HG03342 (cell line): ENCODE measurements at regions not wholly inside any gene's neighbourhood (a gene's known extent, or its start where the extent isn't known, plus 50 kb on each side); places are given as distances from the start of the nearest gene placed in this dataset.
"Not testable (repeated sequence)": the region's sequence is repeated elsewhere in the genome, so short reads cannot be mapped to it uniquely, and the experiment has no call there.

Experiments
- ATAC-seq: cut with Tn5 transposase; IDR thresholded peaks from one replicate; pipeline ENCODE4 v1.9.1; 2021; ENCODE audit warnings: mild to moderate bottlenecking, moderate library complexity; ENCODE audit not compliant: unreplicated experiment

- ATAC-seq: no peak
Measured at GRCh38 chr1:60920561-60920960, 161.8 kb upstream of the NFIA start.

- ATAC-seq: no peak
Measured at GRCh38 chr1:60918867-60919266, 163.5 kb upstream of the NFIA start.

DNA sequence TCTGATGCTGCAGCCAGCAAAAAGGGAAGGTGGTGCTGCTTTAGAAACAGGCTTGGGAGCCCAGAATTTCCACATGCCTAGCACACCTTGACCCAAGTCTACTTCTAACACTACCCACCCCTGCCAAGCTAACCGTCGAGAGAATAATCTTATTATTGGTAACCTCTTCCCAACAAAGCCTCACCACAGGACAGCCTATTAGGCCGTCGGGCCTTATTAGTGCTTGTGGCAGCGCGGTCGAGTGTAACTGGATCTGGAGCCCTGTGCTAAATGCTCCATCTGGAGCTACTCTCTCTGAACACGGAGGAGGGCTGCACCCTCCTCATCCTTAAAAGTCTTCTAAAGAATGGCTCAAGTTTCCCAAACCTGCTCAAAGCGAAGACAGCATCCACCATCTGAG lies 165.5 kb upstream of the NFIA start:
- ATAC-seq: no peak

- ATAC-seq: no peak
Measured at GRCh38 chr1:60916199-60916598, 166.2 kb upstream of the NFIA start.

DNA sequence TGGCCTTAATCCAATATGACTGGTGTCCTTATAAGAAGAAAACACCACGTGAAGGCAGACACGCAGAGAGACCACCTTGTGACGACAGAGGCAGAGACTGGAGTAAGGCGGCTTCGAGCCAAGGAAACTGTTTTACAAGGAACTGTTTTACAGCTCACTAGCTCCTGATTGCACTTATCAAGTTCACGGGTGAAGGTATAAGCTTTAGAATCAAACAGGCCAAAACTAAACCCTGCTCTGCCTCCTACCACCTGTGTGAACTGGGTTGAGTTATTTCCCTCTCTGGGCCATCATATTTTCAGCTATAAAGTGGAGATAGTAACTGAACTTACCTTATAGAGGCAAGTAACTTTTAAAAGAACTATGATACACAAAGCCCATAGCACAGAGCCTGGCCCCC lies 166.9 kb upstream of the NFIA start:
- no peak for ATAC-seq

DNA sequence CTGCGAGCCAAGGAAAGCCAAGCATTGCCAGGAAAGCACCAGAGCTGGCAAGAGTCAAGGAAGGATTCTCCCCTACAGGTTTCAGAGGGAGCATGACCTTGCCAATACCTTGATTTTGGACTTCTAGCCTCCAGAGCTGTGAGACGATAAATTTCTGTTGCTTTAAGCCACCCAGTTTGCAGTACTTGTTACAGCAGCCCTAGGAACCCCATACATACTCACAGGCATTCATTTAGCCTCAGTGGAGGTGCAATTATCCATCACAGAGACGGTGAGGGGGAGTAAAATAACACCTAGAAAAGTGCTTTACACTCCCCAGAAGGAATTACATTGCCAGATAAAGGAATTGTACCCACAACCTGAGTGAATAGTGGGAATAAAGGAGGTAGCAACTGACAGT lies 167.4 kb upstream of the NFIA start:
- no peak for ATAC-seq

DNA sequence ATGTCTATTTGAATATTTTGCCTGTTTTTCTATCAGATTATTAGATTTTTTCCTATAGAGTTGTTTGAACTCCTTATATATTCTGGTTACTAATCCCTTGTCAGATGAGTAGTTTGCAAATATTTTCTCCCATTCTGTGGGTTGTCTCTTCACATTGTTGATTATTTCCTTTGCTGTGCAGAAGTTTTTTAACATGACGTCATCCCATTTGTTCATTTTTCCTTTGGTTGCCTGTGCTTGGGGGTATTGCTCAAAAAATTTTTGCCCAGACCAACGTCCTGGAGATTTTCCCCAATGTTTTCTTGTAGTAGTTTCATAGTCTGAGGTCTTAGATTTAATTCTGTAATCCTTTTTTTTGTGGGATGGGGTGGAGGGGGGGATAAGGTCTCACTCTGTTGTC lies 168.7 kb upstream of the NFIA start:
- not testable (repeated sequence) for ATAC-seq

- no peak for ATAC-seq
Measured at GRCh38 chr1:60913039-60913438, 169.3 kb upstream of the NFIA start.

- ATAC-seq: no peak
Measured at GRCh38 chr1:60911966-60912697, 170.2 kb upstream of the NFIA start.

GRCh38 chr1:60908159-60908558 lies 174.2 kb upstream of the NFIA start:
- no peak for ATAC-seq

DNA sequence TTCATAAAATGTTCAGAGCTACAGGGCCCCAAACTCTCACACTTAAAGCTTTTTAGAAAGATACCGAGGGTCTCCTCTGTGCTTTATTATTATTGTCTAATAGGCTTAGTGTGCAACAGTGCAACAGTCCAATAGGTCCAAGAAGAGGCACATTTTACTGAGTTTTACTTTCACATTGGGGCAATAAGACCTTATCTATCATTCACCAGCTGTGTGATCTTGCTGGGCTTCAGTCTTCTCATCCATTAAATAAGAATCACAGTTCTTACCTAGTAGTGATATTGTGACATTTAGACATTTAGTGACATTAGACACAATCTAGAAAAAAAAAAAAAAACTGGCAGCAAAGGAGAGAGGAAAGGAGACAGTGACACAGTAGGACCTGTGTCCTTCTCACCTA lies 175.8 kb upstream of the NFIA start:
- ATAC-seq: no peak

- no peak for ATAC-seq
Measured at GRCh38 chr1:60906039-60906438, 176.3 kb upstream of the NFIA start.

GRCh38 chr1:60904099-60904851 lies 178.1 kb upstream of the NFIA start:
- no peak for ATAC-seq

DNA sequence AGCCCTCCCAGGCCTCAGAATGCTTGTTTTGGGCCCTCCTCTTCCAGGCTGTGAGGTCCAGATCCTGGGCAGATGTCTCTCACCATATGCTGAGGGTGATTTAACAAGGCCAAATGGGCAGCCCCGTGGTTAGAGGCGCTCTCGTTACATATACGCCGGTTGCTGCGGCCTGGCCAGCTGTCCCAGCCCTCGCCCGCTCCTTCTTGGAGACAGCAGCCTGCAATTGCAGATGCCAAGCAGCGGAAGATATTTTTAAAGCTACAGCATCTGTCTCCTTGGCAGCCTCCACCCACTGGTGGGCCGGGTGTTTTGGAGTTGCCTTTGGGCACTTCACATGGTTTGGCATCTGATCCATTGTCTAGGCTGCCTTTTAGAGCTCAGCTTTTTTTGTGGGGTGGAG lies 178.8 kb upstream of the NFIA start:
- no peak for ATAC-seq

GRCh38 chr1:60899464-60899863 lies 182.9 kb upstream of the NFIA start:
- no peak for ATAC-seq

- peak; percentile 80 for ATAC-seq
Measured at GRCh38 chr1:60898987-60899386, 183.4 kb upstream of the NFIA start.

DNA sequence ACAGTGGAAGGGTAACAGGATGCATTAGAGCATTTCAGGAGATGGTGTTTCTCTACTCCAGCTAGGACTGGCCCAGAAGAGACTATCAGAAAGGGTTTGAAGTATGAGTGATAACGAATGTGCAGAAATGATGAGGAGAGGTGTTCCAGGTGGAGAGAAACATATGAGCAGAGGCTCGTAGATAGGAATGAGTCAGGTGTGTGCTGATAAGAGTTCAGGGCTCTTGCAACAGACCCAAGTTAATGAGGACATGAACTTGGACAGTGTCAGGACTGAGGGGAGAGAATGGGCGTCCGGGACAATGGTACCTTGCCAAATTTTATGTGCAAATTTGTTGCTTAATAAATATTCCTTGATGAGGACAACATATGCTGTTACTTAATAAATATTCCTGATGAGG lies 183.9 kb upstream of the NFIA start:
- no peak for ATAC-seq

DNA sequence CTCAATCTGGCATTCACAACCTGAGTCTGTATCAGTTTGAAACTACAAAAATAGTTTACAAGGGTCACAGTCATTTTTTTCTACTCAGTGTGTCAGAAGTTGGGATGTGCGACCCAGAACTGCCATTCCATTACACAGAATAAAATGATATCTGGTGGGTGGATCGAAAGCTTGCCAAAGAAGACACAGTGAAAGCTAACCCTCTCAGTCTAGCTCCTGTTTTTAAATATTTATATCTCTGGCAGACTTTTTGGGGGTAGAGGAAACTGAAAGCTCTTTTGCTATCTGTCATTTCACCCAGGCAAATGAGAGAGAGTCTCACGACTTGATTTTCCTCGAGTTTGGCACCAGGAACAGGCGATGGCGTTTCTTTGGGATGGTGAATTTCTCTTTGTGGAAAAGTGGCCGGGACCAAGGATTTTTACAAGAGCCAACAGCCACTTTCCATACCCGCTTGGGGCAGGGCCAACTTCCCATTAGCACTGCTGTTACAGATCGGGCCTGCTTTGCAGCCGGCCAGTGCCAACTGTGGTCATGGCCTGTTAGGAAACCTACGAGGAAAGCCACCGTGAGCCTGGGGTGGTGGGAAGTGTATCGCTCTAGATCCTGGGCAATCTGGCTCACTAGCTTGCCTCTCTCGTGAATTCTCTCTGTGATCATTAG lies 185.5 kb upstream of the NFIA start:
- no peak for ATAC-seq

DNA sequence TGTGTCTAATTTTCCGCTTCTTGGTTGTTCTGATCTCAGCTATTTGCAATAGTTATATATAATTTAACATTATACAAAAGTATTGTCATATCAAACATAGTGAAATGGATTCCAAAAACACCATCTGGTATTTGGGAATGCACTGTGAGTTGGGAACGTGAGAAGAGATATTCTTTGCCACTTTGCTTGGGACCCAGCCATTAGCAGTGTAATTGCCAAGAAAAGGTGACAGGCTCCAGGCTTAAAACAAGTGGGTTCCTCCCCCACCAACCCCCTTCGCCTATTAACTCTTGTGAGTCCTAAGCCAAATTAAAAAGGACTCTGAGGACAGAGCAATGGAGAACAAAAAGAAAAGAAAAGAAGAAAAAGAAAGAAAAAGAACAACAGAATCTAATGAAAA lies 186.7 kb upstream of the NFIA start:
- ATAC-seq: no peak

GRCh38 chr1:60895252-60895651 lies 187.1 kb upstream of the NFIA start:
- ATAC-seq: no peak

DNA sequence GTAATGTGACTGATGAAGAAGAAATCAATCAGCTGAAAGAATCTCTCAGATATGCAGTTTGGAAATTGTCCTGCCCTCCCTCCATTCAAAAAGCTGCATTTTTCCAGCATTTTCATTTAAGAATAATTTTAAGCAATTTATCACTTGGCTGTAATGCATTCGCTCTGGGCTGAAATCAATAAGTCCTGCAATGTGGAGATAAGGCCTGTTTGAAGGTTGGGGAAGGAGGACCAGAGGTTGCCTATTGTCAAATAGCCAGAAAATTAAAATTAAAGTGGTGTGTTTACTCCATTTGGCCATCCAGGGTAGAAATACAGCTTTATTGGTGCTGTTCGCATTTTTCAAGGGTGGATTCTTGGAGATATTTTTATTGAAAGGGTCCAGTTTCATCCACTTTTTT lies 187.6 kb upstream of the NFIA start:
- no peak for ATAC-seq

DNA sequence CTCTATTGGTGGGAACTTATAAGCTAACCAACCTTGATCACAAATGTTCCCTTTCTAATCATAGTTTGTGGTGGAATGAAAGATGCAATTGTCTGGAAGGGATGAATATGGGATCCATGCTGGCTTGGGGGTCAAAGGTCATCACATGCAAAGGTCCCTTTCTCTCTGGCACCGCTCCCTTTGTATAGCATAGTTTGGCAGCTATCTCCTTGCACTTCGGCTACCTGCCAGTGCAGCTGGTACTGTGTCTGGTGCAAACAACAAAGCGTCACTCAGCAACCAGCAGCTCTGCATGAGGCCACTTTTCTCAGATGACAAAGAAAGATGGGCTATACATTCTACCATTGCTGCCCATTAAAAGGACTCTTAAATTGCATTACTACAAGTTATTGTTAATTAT lies 188.2 kb upstream of the NFIA start:
- no peak for ATAC-seq
